Osteocyte (in vitro differentiated cells): ENCODE measurements at regions not wholly inside any gene's neighbourhood (a gene's known extent, or its start where the extent isn't known, plus 50 kb on each side); places are given as distances from the start of the nearest gene placed in this dataset.
"Not testable (repeated sequence)": the region's sequence is repeated elsewhere in the genome, so short reads cannot be mapped to it uniquely, and the experiment has no call there.

Experiments used
- DNase-seq: peaks from one replicate; pipeline ENCODE4 v3.0.0; 2021; ENCODE audit warnings: mixed read lengths; ENCODE audit not compliant: unreplicated experiment; ENCODE audit errors: extremely low spot score
- H3K27ac Mint-ChIP-seq: one replicate; pipeline ENCODE4 v1.8.0; 2021; ENCODE audit warnings: mild to moderate bottlenecking, mixed read lengths; ENCODE audit not compliant: unreplicated experiment
- H3K27me3 Mint-ChIP-seq: one replicate; pipeline ENCODE4 v1.8.0; 2021; ENCODE audit warnings: mixed read lengths; ENCODE audit not compliant: unreplicated experiment
- H3K36me3 Mint-ChIP-seq: one replicate; pipeline ENCODE4 v1.8.0; 2021; ENCODE audit warnings: mixed read lengths; ENCODE audit not compliant: unreplicated experiment
- H3K4me1 Mint-ChIP-seq: one replicate; pipeline ENCODE4 v1.8.0; 2021; ENCODE audit warnings: mixed read lengths; ENCODE audit not compliant: unreplicated experiment
- H3K4me3 Mint-ChIP-seq: one replicate; pipeline ENCODE4 v1.8.0; 2021; ENCODE audit warnings: mild to moderate bottlenecking, moderate library complexity, mixed read lengths; ENCODE audit not compliant: unreplicated experiment
- H3K9me3 Mint-ChIP-seq: one replicate; pipeline ENCODE4 v1.8.0; 2021; ENCODE audit warnings: mixed read lengths; ENCODE audit not compliant: unreplicated experiment
- CTCF ChIP-seq: fragments of 200-600 bp; sonication (generic); IDR thresholded peaks from 2 replicates; pipeline ENCODE4 v1.5.0; 2021; ENCODE audit warnings: antibody characterized with exemption, mild to moderate bottlenecking, moderate library complexity

- TF ChIP-seq CTCF = no peak
- H3K4me1 Mint-ChIP-seq = no peaks in the 10 kb centered on the region
- DNase-seq = no peak
- H3K4me3 Mint-ChIP-seq = no peak overlapping the region
- no peaks in the 10 kb centered on the region for H3K36me3 Mint-ChIP-seq
- H3K27me3 Mint-ChIP-seq = no peaks in the 10 kb centered on the region
- peaks cover 9% of the 10 kb centered on the region for H3K9me3 Mint-ChIP-seq
- H3K27ac Mint-ChIP-seq = no peak overlapping the region
Measured at GRCh38 chr1:188794969-188795368, 1682.7 kb downstream of the BRINP3 start.

GRCh38 chr1:188812153-188812552 lies 1665.5 kb downstream of the BRINP3 start:
- not testable (repeated sequence) for H3K27me3 Mint-ChIP-seq, H3K27ac Mint-ChIP-seq, DNase-seq, H3K4me3 Mint-ChIP-seq, H3K9me3 Mint-ChIP-seq, H3K36me3 Mint-ChIP-seq, H3K4me1 Mint-ChIP-seq

GRCh38 chr1:188812836-188813573 lies 1664.7 kb downstream of the BRINP3 start:
- H3K27ac Mint-ChIP-seq, H3K27me3 Mint-ChIP-seq, H3K4me1 Mint-ChIP-seq, H3K9me3 Mint-ChIP-seq, DNase-seq, H3K4me3 Mint-ChIP-seq, H3K36me3 Mint-ChIP-seq: not testable (repeated sequence)

GRCh38 chr1:188817814-188818213 lies 1659.8 kb downstream of the BRINP3 start:
- no peaks in the 10 kb centered on the region for H3K9me3 Mint-ChIP-seq
- DNase-seq = no peak
- no peak overlapping the region for H3K27ac Mint-ChIP-seq
- no peak for TF ChIP-seq CTCF
- peaks cover 20% of the 10 kb centered on the region for H3K4me1 Mint-ChIP-seq
- no peaks in the 10 kb centered on the region for H3K27me3 Mint-ChIP-seq
- no peaks in the 10 kb centered on the region for H3K36me3 Mint-ChIP-seq
- no peak overlapping the region for H3K4me3 Mint-ChIP-seq

- H3K4me1 Mint-ChIP-seq = peaks cover 10% of the 10 kb centered on the region
- peak overlapping the region; percentile 66 for H3K27ac Mint-ChIP-seq
- H3K27me3 Mint-ChIP-seq = no peaks in the 10 kb centered on the region
- no peaks in the 10 kb centered on the region for H3K36me3 Mint-ChIP-seq
- TF ChIP-seq CTCF = no peak
- no peaks in the 10 kb centered on the region for H3K9me3 Mint-ChIP-seq
- no peak for DNase-seq
- no peak overlapping the region for H3K4me3 Mint-ChIP-seq
Measured at GRCh38 chr1:188822248-188822647, 1655.4 kb downstream of the BRINP3 start.

- H3K27ac Mint-ChIP-seq = no peak overlapping the region
- TF ChIP-seq CTCF = no peak
- H3K9me3 Mint-ChIP-seq = no peaks in the 10 kb centered on the region
- H3K27me3 Mint-ChIP-seq = no peaks in the 10 kb centered on the region
- H3K36me3 Mint-ChIP-seq = no peaks in the 10 kb centered on the region
- no peak for DNase-seq
- H3K4me3 Mint-ChIP-seq = no peak overlapping the region
- H3K4me1 Mint-ChIP-seq = peaks cover 10% of the 10 kb centered on the region
Measured at GRCh38 chr1:188825471-188825870, 1652.2 kb downstream of the BRINP3 start.
